Caco-2 (cell line): ENCODE measurements at regions not wholly inside any gene's neighbourhood (a gene's known extent, or its start where the extent isn't known, plus 50 kb on each side); places are given as distances from the start of the nearest gene placed in this dataset.

Experiments
- BruUV-seq: library from RNA; stranded (reverse); fragments of 400-500 nt; replicated peaks from 2 replicates; lab custom pipeline; 2021; lab: Mats Ljungman, UMichigan
- CTCF ChIA-PET: fragments of 300-600 bp; sonication (Branson Sonifier 250); formaldehyde crosslinking; loops from one replicate; lab custom pipeline; 2022; ENCODE audit warnings: antibody characterized with exemption; lab: Charles Lee
- POLR2A ChIA-PET: fragments of 300-600 bp; sonication (Branson Sonifier 250); formaldehyde crosslinking; loops from one replicate; lab custom pipeline; 2022; ENCODE audit warnings: antibody characterized with exemption; lab: Charles Lee
- DNase-seq, 2 experiments: peaks; one replicate each; pipeline versions ENCODE4 v3.0.0 to v3.0.0-alpha.2; 2020 to 2022
- H3K27me3 ChIP-seq: replicated peaks from 2 replicates; pipeline ENCODE4 v1.6.0; 2011; ENCODE audit warnings: low read length; ENCODE audit not compliant: control insufficient read depth, insufficient read depth
- H3K36me3 ChIP-seq: 2 replicates; pipeline ENCODE4 v1.5.1; 2011; ENCODE audit warnings: low read length; ENCODE audit not compliant: control insufficient read depth, insufficient read depth
- H3K4me1 ChIP-seq: fragments of 250-450 bp; sonication (Bioruptor Pico); 2 replicates; pipeline ENCODE4 v1.5.1; 2020; ENCODE audit warnings: mild to moderate bottlenecking
- H3K4me3 ChIP-seq: 2 replicates; pipeline ENCODE4 v1.5.1; 2011; ENCODE audit warnings: low read depth, mild to moderate bottlenecking, control low read depth, low read length
- H3K9me3 ChIP-seq: fragments of 250-450 bp; sonication (Bioruptor Pico); 2 replicates; pipeline ENCODE4 v1.5.1; 2020; ENCODE audit warnings: mild to moderate bottlenecking, moderate library complexity
- H3K27ac Mint-ChIP-seq: one replicate; pipeline ENCODE4 v1.8.0; 2022; ENCODE audit warnings: mixed read lengths; ENCODE audit not compliant: unreplicated experiment
- H3K27me3 Mint-ChIP-seq: one replicate; pipeline ENCODE4 v1.8.0; 2022; ENCODE audit warnings: mixed read lengths; ENCODE audit not compliant: insufficient read depth, unreplicated experiment
- H3K36me3 Mint-ChIP-seq: one replicate; pipeline ENCODE4 v1.8.0; 2022; ENCODE audit warnings: mild to moderate bottlenecking, mixed read lengths; ENCODE audit not compliant: insufficient read depth, unreplicated experiment
- H3K4me1 Mint-ChIP-seq: one replicate; pipeline ENCODE4 v1.8.0; 2022; ENCODE audit warnings: low read depth, mixed read lengths; ENCODE audit not compliant: unreplicated experiment
- H3K4me3 Mint-ChIP-seq: one replicate; pipeline ENCODE4 v1.8.0; 2022; ENCODE audit warnings: mild to moderate bottlenecking, moderate library complexity, mixed read lengths; ENCODE audit not compliant: unreplicated experiment
- H3K9me3 Mint-ChIP-seq: one replicate; pipeline ENCODE4 v1.8.0; 2022; ENCODE audit warnings: mixed read lengths; ENCODE audit not compliant: unreplicated experiment
- CTCF ChIP-seq, 2 experiments: fragments of 200-600 bp in 1 of 2; IDR thresholded peaks; 1 replicate in 1 of 2; 2 replicates in 1 of 2; pipeline versions ENCODE4 v1.5.1 to v1.8.0; 2011 to 2022; ENCODE audit warnings: antibody characterized with exemption in 1 of 2, control low read depth in 1 of 2, inconsistent platforms in 1 of 2, low read depth in 1 of 2, low read length in 1 of 2, mild to moderate bottlenecking in 1 of 2, moderate library complexity in 1 of 2; ENCODE audit not compliant: insufficient read depth in 1 of 2, severe bottlenecking in 1 of 2, unreplicated experiment in 1 of 2
- intact Hi-C: fragments of 100-400 bp; cut with micrococcal nuclease; formaldehyde crosslinking; loops from one replicate; pipeline ENCODE4 v1.10.0; 2022; ENCODE audit not compliant: unreplicated experiment

GRCh38 chr7:41579961-41580935, 122.6 kb downstream of the INHBA start:
- CTCF ChIA-PET: interaction anchor here (0.6 kb wide), 1 partner anchor 55 kb away, joined by 3 read pairs; no protein-coding TSS in a partner anchor
- no peaks in the 10 kb centered on the region for H3K27me3 Mint-ChIP-seq

GRCh38 chr7:41578700-41579099, 124.2 kb downstream of the INHBA start:
- Mint-ChIP-seq H3K36me3 (no peaks in the 10 kb centered on the region), H3K9me3 (no peaks in the 10 kb centered on the region), H3K4me3 (no peak overlapping the region), H3K27me3 (no peaks in the 10 kb centered on the region), H3K27ac (no peak overlapping the region), H3K4me1 (no peaks in the 10 kb centered on the region)
- Histone ChIP-seq H3K36me3 (no peaks in the 10 kb centered on the region), H3K9me3 (no peaks in the 10 kb centered on the region), H3K27me3 (no peaks in the 10 kb centered on the region), H3K4me3 (no peak overlapping the region), H3K4me1 (no peaks in the 10 kb centered on the region)
- no TSS peak for BruUV-seq
- intact Hi-C loops: no loop called here
- ChIA-PET CTCF (no interaction called here), POLR2A (no interaction called here)
- no peak for DNase-seq
- no peak for TF ChIP-seq CTCF (IDR thresholded peaks at IDR 0.05; ENCODE audit: insufficient read depth in 1 of 2, low read depth in 1 of 2, low read length in 1 of 2, severe bottlenecking in 1 of 2, unreplicated experiment in 1 of 2)

More at GRCh38 chr7:41579961-41580935, 122.6 kb downstream of the INHBA start:
- H3K4me1 ChIP-seq: no peaks in the 10 kb centered on the region
- BruUV-seq: no TSS peak
- no peaks in the 10 kb centered on the region for H3K36me3 Mint-ChIP-seq
- no peak overlapping the region for H3K4me3 Mint-ChIP-seq
- intact Hi-C loops: no loop called here
- DNase-seq: no peak
- POLR2A ChIA-PET: no interaction called here
- H3K4me3 ChIP-seq: no peak overlapping the region
- no peak overlapping the region for H3K27ac Mint-ChIP-seq
- H3K27me3 ChIP-seq: no peaks in the 10 kb centered on the region
- H3K9me3 Mint-ChIP-seq: no peaks in the 10 kb centered on the region
- no peaks in the 10 kb centered on the region for H3K36me3 ChIP-seq
- no peaks in the 10 kb centered on the region for H3K9me3 ChIP-seq
- H3K4me1 Mint-ChIP-seq: no peaks in the 10 kb centered on the region
- no peak for TF ChIP-seq CTCF (IDR thresholded peaks at IDR 0.05; ENCODE audit: insufficient read depth in 1 of 2, low read depth in 1 of 2, low read length in 1 of 2, severe bottlenecking in 1 of 2, unreplicated experiment in 1 of 2)

- H3K27ac Mint-ChIP-seq: no peak overlapping the region
Measured at GRCh38 chr7:41576166-41576565, 126.7 kb downstream of the INHBA start.

More at GRCh38 chr7:41576166-41576565, 126.7 kb downstream of the INHBA start:
- CTCF ChIA-PET: no interaction called here
- Mint-ChIP-seq H3K27me3 (no peaks in the 10 kb centered on the region), H3K4me1 (no peaks in the 10 kb centered on the region), H3K36me3 (no peaks in the 10 kb centered on the region), H3K9me3 (no peaks in the 10 kb centered on the region), H3K4me3 (no peak overlapping the region)
- Histone ChIP-seq H3K27me3 (no peaks in the 10 kb centered on the region), H3K9me3 (no peaks in the 10 kb centered on the region), H3K4me3 (no peak overlapping the region), H3K4me1 (no peaks in the 10 kb centered on the region), H3K36me3 (no peaks in the 10 kb centered on the region)
- TF ChIP-seq CTCF (IDR thresholded peaks at IDR 0.05; ENCODE audit: insufficient read depth in 1 of 2, low read depth in 1 of 2, low read length in 1 of 2, severe bottlenecking in 1 of 2, unreplicated experiment in 1 of 2): no peak
- POLR2A ChIA-PET: no interaction called here
- DNase-seq: no peak
- BruUV-seq: no TSS peak
- intact Hi-C loops: no loop called here
